Ovary (tissue), 3 donors: ENCODE measurements at regions not wholly inside any gene's neighbourhood (a gene's known extent, or its start where the extent isn't known, plus 50 kb on each side); places are given as distances from the start of the nearest gene placed in this dataset.

ENCODE experiments used
- EP300 ChIP-seq: sonication (generic); formaldehyde crosslinking; IDR thresholded peaks from one replicate; pipeline ENCODE4 v1.6.1; 2017; ENCODE audit warnings: antibody characterized with exemption
- TF ChIP-seq, protein P1 (sequence below), 3 donors: fragments of 450-650 bp in 2 of 3; fragments of 200-600 bp in 1 of 3; IDR thresholded peaks; one replicate each; pipeline versions ENCODE4 v1.5.1 to v1.8.0; 2016 to 2022; ENCODE audit warnings: antibody characterized with exemption in 3 of 3, mild to moderate bottlenecking in 1 of 3
- donor health status: DM: no; HTN: no; CAD: no.

DNA sequence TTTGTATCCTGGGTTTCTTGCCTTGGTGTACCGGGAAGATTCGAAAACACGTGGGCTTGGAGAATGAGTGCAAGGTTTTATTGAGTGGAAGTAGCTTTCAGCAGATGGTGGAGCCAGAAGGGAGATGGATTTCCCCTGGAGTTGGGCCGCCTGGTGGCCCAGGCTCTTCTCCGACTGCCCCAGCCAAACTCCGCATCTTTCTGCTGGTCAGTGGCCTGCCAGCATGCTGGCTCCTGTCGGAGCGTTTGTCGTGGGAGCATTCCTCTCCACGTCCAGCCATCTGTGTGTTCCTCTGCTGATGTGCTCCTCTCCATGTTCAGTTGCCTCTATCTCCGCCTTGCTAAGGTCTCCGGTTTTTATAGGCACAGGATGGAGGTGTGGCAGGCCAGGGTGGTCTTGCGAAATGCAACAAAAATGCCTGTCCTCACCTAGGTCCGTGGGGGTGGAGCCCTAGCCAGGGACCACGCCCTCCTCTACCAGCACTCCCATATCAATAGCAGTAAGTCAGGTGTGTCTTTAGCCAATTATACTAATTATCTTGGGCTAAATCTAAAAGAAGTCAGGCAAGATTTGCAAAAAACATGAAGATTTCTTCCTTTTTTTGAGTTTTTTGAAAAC, 745.8 kb upstream of the AMOT start:
- TF ChIP-seq, protein P1, sequence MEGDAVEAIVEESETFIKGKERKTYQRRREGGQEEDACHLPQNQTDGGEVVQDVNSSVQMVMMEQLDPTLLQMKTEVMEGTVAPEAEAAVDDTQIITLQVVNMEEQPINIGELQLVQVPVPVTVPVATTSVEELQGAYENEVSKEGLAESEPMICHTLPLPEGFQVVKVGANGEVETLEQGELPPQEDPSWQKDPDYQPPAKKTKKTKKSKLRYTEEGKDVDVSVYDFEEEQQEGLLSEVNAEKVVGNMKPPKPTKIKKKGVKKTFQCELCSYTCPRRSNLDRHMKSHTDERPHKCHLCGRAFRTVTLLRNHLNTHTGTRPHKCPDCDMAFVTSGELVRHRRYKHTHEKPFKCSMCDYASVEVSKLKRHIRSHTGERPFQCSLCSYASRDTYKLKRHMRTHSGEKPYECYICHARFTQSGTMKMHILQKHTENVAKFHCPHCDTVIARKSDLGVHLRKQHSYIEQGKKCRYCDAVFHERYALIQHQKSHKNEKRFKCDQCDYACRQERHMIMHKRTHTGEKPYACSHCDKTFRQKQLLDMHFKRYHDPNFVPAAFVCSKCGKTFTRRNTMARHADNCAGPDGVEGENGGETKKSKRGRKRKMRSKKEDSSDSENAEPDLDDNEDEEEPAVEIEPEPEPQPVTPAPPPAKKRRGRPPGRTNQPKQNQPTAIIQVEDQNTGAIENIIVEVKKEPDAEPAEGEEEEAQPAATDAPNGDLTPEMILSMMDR (IDR thresholded peaks at IDR 0.05): no peak
- no peak for TF ChIP-seq EP300
